ENCODE measurements at regions not wholly inside any gene's neighbourhood (a gene's known extent, or its start where the extent isn't known, plus 50 kb on each side); places are given as distances from the start of the nearest gene placed in this dataset.
"Not testable (repeated sequence)": the region's sequence is repeated elsewhere in the genome, so short reads cannot be mapped to it uniquely, and the experiment has no call there.

GRCh38 chr3:30469133-30469532 lies 137.3 kb upstream of the TGFBR2 start:
- no peak for DNase-seq (ENCODE audit: low read depth)

GRCh38 chr3:30470496-30470895 lies 135.9 kb upstream of the TGFBR2 start:
- DNase-seq (ENCODE audit: low read depth): no peak

DNA sequence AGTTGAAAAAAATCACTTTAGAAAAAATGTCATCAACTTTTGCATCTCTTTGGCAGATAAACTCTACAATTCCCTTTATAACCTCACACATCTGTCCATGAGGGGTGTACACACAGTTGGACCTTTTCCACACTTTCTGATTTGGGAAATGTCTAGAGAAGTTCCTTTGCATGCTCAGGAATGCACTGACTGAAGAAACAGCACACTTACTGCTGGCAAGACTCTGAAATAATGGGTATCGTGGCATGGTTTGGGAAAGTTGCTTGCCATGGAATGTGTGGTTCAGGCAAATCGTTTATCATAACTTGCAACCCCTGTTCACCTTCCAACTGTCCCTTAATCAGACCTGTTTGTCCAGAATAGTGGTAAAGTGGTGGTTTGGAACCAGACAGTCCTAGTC lies 135.3 kb upstream of the TGFBR2 start:
- DNase-seq (ENCODE audit: low read depth): no peak

DNA sequence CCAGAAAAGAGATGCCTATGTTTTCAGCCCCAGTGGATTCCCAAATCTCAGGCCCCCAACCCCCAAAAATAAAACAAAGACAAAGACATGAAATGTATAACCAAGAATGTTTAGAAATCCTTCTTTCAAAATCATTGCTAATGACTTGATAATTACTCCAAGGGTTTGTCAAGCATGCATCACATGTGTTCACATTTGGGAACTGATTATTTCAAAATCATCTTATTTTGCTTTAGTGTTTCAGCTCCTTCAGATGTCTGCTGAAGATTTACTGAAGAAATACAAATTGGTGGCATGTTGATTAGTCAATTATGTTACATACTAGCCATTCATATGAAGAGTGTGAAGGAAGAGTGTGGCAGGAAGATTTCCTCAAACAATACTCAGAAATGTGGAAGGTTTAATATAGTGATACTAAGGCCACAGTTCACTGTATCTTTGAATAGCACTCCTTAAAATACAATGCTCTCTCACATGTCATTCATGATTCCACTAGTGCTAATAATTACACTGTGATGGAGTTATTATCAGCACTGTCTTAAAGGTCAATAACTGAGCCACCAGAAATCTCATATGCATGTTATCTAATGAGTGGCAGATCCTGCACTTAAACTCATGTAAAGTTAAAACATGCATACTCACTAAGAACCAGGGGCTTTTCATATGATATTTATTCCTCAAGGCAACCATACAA lies 134.5 kb upstream of the TGFBR2 start:
- no peak for DNase-seq (ENCODE audit: low read depth)

GRCh38 chr3:30473374-30474051 lies 132.9 kb upstream of the TGFBR2 start:
- DNase-seq (ENCODE audit: low read depth): peak; percentile 86

- DNase-seq (ENCODE audit: low read depth): no peak
Observed at GRCh38 chr3:30474371-30474770, 132.0 kb upstream of the TGFBR2 start.

DNA sequence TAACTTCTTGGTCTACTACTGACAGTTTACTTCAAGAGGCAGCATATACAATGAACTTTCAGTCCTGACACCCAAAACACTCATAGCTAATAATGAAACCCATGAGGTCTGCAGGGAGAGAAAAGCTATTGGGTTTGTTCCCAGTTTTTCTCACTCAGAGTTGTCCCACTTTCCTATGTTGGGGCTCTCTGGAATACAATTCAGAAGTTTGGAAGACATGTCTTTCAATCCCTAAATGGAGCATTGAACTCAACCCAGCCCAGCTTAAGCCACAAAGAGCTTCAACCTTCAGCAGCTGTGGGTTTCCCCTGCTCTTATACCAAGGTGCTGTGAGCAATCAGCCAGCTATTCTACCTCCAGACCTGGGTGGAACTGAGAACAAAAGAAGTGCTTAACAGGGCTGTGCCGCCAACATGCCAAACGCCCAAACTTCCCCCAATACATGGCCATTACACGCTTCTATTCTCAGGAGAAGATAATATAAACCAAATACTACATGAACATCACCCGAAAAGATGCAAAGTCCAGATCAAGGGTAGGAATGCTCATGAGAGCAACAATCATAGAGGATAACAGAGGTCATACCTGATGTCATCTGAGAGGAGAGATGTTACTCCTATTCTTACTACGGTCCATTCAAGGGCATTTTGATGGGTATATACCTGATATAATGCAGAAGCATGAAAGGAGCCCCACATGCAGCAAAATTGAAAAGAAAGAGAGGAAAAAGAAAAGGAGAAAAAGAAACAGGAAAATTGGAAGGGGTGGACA lies 131.2 kb upstream of the TGFBR2 start:
- no peak for DNase-seq (ENCODE audit: low read depth)

- DNase-seq (ENCODE audit: low read depth): no peak
Observed at GRCh38 chr3:30475809-30476178, 130.6 kb upstream of the TGFBR2 start.

DNA sequence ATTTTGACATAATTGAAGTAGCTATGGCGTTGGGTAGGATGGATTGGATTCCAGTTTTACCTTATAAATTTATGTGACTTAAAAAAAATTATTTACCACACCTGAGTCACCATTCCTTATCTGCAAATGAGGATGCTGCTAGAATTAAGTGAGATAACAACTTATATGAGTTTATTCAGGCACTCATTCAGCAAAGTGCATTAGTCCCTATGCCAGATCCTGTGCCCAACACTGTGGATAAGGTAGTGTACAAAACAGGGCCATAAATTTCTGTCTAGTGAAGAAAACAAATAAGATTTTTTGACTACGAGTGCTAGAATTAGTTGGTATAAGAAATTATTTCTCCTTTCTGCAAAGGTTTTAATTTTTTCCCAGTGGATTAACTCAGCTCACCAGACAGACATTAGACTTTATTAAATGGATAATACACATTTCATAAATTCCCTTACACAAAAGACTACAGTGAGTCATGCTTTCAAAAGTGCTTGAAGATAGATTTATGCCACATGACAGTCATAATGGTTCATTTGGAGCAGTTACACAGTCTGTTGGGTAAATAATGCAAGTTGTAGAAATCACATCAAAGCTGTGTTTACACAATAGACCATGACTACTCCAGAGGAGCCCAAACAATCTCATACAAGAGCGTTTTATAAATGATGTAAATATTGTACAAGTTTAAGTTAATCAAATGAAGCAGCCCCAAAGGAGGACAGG lies 129.9 kb upstream of the TGFBR2 start:
- peak; percentile 49 for DNase-seq (ENCODE audit: low read depth)

DNA sequence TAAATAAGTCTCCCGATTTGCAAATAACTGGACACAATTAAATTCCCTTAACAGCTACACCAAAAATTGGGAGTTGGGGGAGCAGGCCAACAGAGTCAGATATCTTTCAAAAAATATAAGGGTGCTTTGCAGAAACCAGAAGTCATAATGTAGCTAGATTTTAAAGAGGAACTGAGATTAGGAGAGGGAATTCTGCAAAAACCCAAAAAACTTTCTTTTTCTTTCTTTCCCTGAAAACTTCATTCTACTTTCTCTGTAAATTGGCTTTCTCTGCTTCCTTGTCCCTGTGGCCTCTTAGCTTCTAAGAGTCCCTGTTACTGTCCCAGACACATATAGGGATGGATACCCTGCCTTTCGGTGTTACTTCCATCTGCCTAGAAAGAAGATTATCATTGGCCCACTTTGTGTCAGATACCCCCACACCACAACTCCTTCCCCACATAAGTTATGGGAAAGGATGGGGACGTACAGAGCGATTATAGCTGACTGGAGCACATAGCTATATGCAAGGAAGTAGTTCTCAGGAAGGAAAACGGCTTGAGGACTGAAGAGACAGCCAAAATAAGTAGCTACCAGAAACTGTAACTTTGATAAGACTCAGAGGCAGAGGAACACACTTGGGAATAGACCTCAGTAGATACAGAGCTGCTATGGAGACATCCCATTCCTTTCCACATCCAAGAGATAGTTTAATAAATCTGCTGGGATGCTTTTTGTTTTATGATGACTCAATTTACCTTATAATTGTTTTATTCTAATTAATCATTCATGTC lies 129.1 kb upstream of the TGFBR2 start:
- DNase-seq (ENCODE audit: low read depth): no peak

- DNase-seq (ENCODE audit: low read depth): not testable (repeated sequence)
Observed at GRCh38 chr3:30479737-30480136, 126.7 kb upstream of the TGFBR2 start.

DNA sequence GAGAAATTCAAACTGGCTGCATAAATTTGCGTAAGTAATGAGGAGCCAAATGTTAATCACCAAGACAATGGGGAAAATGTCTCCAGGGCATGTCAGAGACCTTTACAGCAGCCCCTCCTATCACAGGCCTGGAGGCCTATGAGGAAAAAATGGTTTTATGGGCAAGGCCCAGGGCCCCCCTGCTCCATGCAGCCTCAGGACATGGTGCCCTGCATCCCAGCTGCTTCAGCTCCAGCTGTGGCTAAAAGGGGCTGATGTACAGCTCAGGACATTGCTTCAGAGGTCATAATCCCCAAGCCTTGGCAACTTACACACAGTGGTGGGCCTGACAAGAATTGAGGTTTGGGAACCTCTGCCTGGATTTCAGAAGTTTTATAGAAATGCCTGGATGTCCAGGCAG lies 126.2 kb upstream of the TGFBR2 start:
- DNase-seq (ENCODE audit: low read depth): not testable (repeated sequence)

GRCh38 chr3:30480587-30480986 lies 125.8 kb upstream of the TGFBR2 start:
- DNase-seq (ENCODE audit: low read depth): no peak

DNA sequence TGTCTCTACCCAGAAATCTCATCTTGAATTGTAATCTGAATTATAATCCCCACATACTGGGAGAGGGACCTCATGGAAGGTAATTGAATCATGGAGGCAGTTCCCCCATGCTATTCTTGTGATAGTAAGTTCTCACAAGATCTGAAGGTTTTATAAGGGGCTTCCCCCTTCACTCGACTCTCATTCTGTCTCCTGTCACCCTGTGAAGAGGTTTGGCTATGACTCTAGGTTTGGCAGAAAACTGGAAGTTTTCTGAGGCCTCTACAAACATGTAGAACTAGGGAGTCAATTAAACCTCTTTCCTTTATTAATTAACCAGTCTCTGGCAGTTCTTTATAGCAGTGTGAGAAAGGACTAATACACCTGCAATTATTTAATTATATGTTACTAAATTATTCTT lies 125.2 kb upstream of the TGFBR2 start:
- DNase-seq (ENCODE audit: low read depth): no peak

DNA sequence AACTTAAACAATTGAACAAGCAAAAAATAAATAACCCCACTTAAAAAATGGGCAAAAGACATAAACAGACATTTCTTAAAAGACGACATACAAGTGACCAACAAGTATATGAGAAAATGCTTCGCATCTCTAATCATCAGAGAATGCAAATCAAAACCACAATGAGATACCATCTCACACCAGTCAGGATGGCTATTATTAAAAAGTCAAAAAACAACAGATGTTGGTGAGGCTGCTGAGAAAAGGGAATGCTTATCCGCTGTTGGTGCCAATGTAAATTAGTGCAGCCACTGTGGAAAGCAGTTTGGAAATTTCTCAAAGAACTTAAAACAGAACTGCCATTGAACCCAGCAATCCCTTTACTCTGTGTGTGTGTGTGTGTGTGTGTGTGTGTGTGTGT lies 122.2 kb upstream of the TGFBR2 start:
- DNase-seq (ENCODE audit: low read depth): not testable (repeated sequence)

DNA sequence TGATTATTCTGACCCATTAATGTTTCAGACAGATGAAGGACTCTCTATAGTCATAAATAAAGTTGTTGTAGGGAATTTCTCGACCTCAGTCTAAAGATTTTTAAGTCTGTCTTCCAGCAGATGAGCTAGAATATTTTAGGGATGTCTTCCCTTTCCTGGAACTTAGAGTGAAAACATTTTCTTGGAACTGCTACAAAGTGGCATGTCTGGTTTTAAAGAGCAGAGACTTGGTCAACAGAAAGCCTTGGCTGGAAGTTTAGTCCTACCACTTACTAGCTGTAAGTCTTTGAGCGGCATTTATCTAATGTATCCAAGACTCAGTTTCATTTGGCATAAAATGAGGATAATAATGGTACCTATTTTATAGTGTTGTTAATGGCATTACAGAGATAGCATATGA lies 120.0 kb upstream of the TGFBR2 start:
- DNase-seq (ENCODE audit: low read depth): no peak

GRCh38 chr3:30488070-30488756 lies 118.2 kb upstream of the TGFBR2 start:
- DNase-seq (ENCODE audit: low read depth): no peak

GRCh38 chr3:30492322-30493192 lies 113.8 kb upstream of the TGFBR2 start:
- DNase-seq (ENCODE audit: low read depth): no peak

- DNase-seq (ENCODE audit: low read depth): peak; percentile 95
Observed at GRCh38 chr3:30493911-30494311, 112.5 kb upstream of the TGFBR2 start.

Measured in stromal cell of bone marrow (primary cell).